Posterior cingulate gyrus (tissue), 11 donors: ENCODE measurements at regions not wholly inside any gene's neighbourhood (a gene's known extent, or its start where the extent isn't known, plus 50 kb on each side); places are given as distances from the start of the nearest gene placed in this dataset.

ENCODE experiments used
- DNase-seq, 10 donors: peaks; one replicate each; pipeline versions ENCODE4 v3.0.0 to v3.0.0-alpha.2; 2020 to 2021; ENCODE audit warnings: mixed read lengths in 3 of 10
- intact Hi-C: fragments of 100-400 bp; cut with DNase I; formaldehyde crosslinking; loops from one replicate; pipeline ENCODE4 v1.15.1; 2023

GRCh38 chr5:39854771-39855410 lies 430.1 kb upstream of the DAB2 start:
- no peak for DNase-seq
- intact Hi-C loops, result no loop called here

GRCh38 chr5:39850291-39850690 lies 425.5 kb upstream of the DAB2 start:
- no peak for DNase-seq
- intact Hi-C loops, result no loop called here

- no peak for DNase-seq
- intact Hi-C loops, result no loop called here
Observed at GRCh38 chr5:39846144-39846543, 421.4 kb upstream of the DAB2 start.

- DNase-seq, result no peak
- intact Hi-C loops, result no loop called here
Observed at GRCh38 chr5:39843767-39844166, 419.0 kb upstream of the DAB2 start.

GRCh38 chr5:39835371-39835770 lies 410.6 kb upstream of the DAB2 start:
- intact Hi-C loops, result no loop called here
- DNase-seq, result no peak

- DNase-seq, result no peak
- intact Hi-C loops, result no loop called here
Observed at GRCh38 chr5:39829441-39829840, 404.7 kb upstream of the DAB2 start.

GRCh38 chr5:39826051-39826450 lies 401.3 kb upstream of the DAB2 start:
- intact Hi-C loops, result no loop called here
- no peak for DNase-seq

GRCh38 chr5:39825301-39825700 lies 400.5 kb upstream of the DAB2 start:
- intact Hi-C loops, result no loop called here
- DNase-seq, result no peak

GRCh38 chr5:39822020-39822419 lies 397.2 kb upstream of the DAB2 start:
- intact Hi-C loops, result no loop called here
- DNase-seq, result no peak

GRCh38 chr5:39816866-39817265 lies 392.1 kb upstream of the DAB2 start:
- no peak for DNase-seq
- intact Hi-C loops, result no loop called here

- intact Hi-C loops, result no loop called here
- no peak for DNase-seq
Observed at GRCh38 chr5:39816156-39816845, 391.5 kb upstream of the DAB2 start.

- intact Hi-C loops, result no loop called here
- no peak for DNase-seq
Observed at GRCh38 chr5:39815711-39816110, 390.9 kb upstream of the DAB2 start.

GRCh38 chr5:39811381-39811780 lies 386.6 kb upstream of the DAB2 start:
- DNase-seq, result no peak
- intact Hi-C loops, result no loop called here

GRCh38 chr5:39808656-39809055 lies 383.9 kb upstream of the DAB2 start:
- intact Hi-C loops, result no loop called here
- no peak for DNase-seq

- no peak for DNase-seq
- intact Hi-C loops, result no loop called here
Observed at GRCh38 chr5:39801306-39801705, 376.5 kb upstream of the DAB2 start.

GRCh38 chr5:39800042-39800601 lies 375.3 kb upstream of the DAB2 start:
- intact Hi-C loops, result no loop called here
- no peak for DNase-seq

- no peak for DNase-seq
- intact Hi-C loops, result no loop called here
Observed at GRCh38 chr5:39799242-39799641, 374.5 kb upstream of the DAB2 start.

- intact Hi-C loops, result no loop called here
- no peak for DNase-seq
Observed at GRCh38 chr5:39794513-39795210, 369.9 kb upstream of the DAB2 start.

- intact Hi-C loops, result no loop called here
Observed at GRCh38 chr5:39785410-39785809, 360.6 kb upstream of the DAB2 start.

GRCh38 chr5:39783756-39784421 lies 359.1 kb upstream of the DAB2 start:
- no peak for DNase-seq
- intact Hi-C loops, result no loop called here

More at GRCh38 chr5:39785410-39785809, 360.6 kb upstream of the DAB2 start:
- DNase-seq, result no peak

GRCh38 chr5:39780347-39780746 lies 355.6 kb upstream of the DAB2 start:
- intact Hi-C loops, result no loop called here
- DNase-seq, result no peak
